Kidney (tissue), 13 donors: ENCODE measurements at regions not wholly inside any gene's neighbourhood (a gene's known extent, or its start where the extent isn't known, plus 50 kb on each side); places are given as distances from the start of the nearest gene placed in this dataset.

Source experiments
- DNase-seq, 5 donors: peaks; one replicate each; pipeline ENCODE4 v3.0.0-alpha.2; 2013 to 2020
- FAIRE-seq: peaks from 2 replicates; lab custom pipeline; 2012; peaks lifted over from hg19 to GRCh38; lab: Jason Lieb, UNC
- H3K27ac ChIP-seq, 2 donors: one replicate each; pipeline ENCODE4 v1.7.0; 2013; ENCODE audit warnings: low read depth in 2 of 2, low read length in 2 of 2, inconsistent platforms in 1 of 2
- H3K27me3 ChIP-seq: one replicate; pipeline ENCODE4 v1.7.1; 2013; ENCODE audit warnings: low read length, inconsistent platforms; ENCODE audit not compliant: control insufficient read depth, insufficient read depth
- H3K36me3 ChIP-seq, 3 donors: one replicate each; pipeline versions ENCODE4 v1.7.0 to v1.7.1; 2013; ENCODE audit warnings: low read length in 3 of 3, control low read depth in 1 of 3, inconsistent platforms in 1 of 3; ENCODE audit not compliant: insufficient read depth in 3 of 3, control insufficient read depth in 2 of 3
- H3K4me1 ChIP-seq, 3 donors: one replicate each; pipeline versions ENCODE4 v1.7.0 to v1.7.1; 2013; ENCODE audit warnings: low read length in 3 of 3, inconsistent platforms in 1 of 3, low read depth in 1 of 3; ENCODE audit not compliant: control insufficient read depth in 2 of 3, insufficient read depth in 2 of 3
- H3K4me3 ChIP-seq, 3 donors: one replicate each; pipeline versions ENCODE4 v1.7.0 to v1.8.1; 2013; ENCODE audit warnings: low read length in 3 of 3, control low read depth in 1 of 3, inconsistent platforms in 1 of 3
- H3K9ac ChIP-seq, 3 donors: one replicate each; pipeline versions ENCODE4 v1.7.0 to v1.7.1; 2013; ENCODE audit warnings: low read length in 3 of 3, control low read depth in 1 of 3, inconsistent platforms in 1 of 3
- H3K9me3 ChIP-seq, 3 donors: one replicate each; pipeline versions ENCODE4 v1.7.0 to v1.7.1; 2013; ENCODE audit warnings: low read length in 3 of 3, control low read depth in 1 of 3, inconsistent platforms in 1 of 3; ENCODE audit not compliant: control insufficient read depth in 2 of 3, insufficient read depth in 1 of 3
- intact Hi-C: fragments of 100-400 bp; cut with DNase I; formaldehyde crosslinking; loops from one replicate; pipeline ENCODE4 v1.11.1; 2022
- TF ChIP-seq, protein P1 (sequence below): IDR thresholded peaks from 3 replicates; pipeline ENCODE4 v1.5.1; 2012; ENCODE audit warnings: mild to moderate bottlenecking, moderate library complexity, borderline replicate concordance; ENCODE audit not compliant: insufficient read depth; ENCODE audit errors: extremely low read depth
- donor health status: control.
- donor health status: control.
- donor health status: control.
- donor health status: control.
- donor health status: control.
- donor health status: DM: yes; HTN: yes; CAD: no.
- donor health status: Normal renal cell carcinoma (clear cell type).

DNA sequence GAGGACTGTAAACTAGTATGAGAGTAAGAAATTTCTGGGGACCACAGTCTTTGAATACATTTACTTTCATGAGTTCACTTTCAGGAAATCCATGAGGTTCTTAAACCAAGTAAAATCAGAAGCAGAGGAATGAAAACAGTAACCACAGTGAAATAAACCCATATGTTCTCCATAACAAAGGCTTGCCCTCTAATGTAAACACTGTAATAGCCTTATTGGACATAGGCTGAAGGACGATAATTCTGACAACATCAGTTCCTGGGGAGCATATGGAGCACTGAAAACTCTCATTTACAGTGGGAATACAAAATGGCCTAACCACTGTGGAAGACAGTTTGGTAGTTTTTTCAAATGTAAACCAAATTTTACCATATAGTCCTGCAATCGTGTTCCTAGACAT is 965.8 kb downstream of the NSUN3 start:
- TF ChIP-seq, protein P1, sequence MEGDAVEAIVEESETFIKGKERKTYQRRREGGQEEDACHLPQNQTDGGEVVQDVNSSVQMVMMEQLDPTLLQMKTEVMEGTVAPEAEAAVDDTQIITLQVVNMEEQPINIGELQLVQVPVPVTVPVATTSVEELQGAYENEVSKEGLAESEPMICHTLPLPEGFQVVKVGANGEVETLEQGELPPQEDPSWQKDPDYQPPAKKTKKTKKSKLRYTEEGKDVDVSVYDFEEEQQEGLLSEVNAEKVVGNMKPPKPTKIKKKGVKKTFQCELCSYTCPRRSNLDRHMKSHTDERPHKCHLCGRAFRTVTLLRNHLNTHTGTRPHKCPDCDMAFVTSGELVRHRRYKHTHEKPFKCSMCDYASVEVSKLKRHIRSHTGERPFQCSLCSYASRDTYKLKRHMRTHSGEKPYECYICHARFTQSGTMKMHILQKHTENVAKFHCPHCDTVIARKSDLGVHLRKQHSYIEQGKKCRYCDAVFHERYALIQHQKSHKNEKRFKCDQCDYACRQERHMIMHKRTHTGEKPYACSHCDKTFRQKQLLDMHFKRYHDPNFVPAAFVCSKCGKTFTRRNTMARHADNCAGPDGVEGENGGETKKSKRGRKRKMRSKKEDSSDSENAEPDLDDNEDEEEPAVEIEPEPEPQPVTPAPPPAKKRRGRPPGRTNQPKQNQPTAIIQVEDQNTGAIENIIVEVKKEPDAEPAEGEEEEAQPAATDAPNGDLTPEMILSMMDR, result no peak
- FAIRE-seq (no peak), DNase-seq (no peak)
- H3K27ac ChIP-seq, result no peak overlapping the region
- no peaks in the 10 kb centered on the region for H3K36me3 ChIP-seq
- no peaks in the 10 kb centered on the region for H3K9me3 ChIP-seq
- H3K27me3 ChIP-seq, result no peaks in the 10 kb centered on the region
- H3K9ac ChIP-seq, result no peak overlapping the region
- H3K4me3 ChIP-seq, result no peak overlapping the region
- intact Hi-C loops, result no loop called here
- H3K4me1 ChIP-seq, result no peaks in the 10 kb centered on the region

DNA sequence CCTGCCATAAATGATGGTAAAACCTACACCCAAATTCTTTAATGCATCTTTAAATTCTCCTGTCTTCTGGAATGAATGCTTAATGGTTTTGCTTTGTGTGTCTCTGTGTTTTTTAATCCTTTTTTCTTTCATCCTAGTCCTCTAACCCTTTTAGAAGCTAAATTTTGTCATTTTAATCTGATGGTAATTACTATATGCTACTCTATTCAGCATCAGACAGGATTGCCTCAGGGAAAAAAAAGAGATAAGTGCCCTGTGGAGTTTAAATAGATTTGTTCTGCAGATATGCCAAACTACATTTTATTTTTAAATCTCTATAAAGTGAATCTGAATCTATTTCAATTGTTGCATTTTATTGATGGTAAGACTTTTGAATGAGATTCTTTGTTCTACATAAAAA is 966.8 kb downstream of the NSUN3 start:
- H3K27me3 ChIP-seq, result no peaks in the 10 kb centered on the region
- no peaks in the 10 kb centered on the region for H3K9me3 ChIP-seq
- no peak overlapping the region for H3K27ac ChIP-seq
- TF ChIP-seq, protein P1, result no peak
- intact Hi-C loops, result no loop called here
- FAIRE-seq (no peak), DNase-seq (no peak)
- no peak overlapping the region for H3K4me3 ChIP-seq
- no peak overlapping the region for H3K9ac ChIP-seq
- no peaks in the 10 kb centered on the region for H3K36me3 ChIP-seq
- no peaks in the 10 kb centered on the region for H3K4me1 ChIP-seq

DNA sequence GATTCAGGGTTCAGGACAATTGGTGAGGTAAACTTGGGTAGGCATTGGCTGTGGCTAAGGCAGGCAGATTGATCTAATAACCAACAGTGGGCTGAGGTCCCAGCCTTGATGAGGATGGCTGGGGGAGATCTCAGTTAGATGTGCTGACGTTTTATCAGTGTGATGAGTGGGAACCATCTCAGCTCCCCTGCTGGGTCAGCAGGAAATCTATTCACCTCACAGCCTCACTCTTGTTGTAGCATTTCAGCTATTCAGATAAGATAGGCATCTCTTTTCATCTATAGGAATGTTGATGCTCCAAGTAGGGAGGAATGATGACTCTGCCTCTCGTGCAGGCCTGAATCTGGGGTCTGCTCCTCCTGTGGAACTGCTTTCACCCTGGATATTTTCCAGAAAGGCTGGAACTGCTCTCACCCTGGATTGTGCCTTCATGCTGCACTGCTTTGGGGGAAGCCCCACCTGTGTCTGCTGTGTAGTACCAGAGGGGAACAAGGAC is 973.7 kb downstream of the NSUN3 start:
- Histone ChIP-seq H3K27me3 (no peaks in the 10 kb centered on the region), H3K4me3 (no peak overlapping the region), H3K4me1 (no peaks in the 10 kb centered on the region), H3K27ac (no peak overlapping the region), H3K9ac (no peak overlapping the region), H3K36me3 (no peaks in the 10 kb centered on the region), H3K9me3 (no peaks in the 10 kb centered on the region)
- FAIRE-seq (no peak), DNase-seq (no peak)
- TF ChIP-seq, protein P1, result no peak
- intact Hi-C loops, result no loop called here

DNA sequence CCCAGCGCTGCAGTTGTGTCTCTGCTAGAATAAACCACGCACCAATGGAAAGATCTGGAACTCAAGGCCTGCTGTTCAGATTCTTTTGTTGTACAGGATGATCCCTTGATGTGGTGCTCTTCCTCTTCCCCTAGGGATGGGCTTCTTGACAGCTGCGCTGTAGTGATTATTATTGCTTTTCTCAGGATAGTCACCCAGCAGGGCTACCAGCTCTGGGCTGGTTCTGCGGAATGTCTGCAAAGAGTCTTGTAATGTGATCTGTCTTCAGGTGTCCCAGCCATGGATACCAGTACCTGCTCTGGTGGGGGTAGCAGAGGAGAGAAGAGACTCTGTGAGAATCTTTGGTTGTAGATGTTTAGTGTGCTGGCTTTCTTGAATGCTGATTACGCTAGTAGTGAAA is 974.2 kb downstream of the NSUN3 start:
- TF ChIP-seq, protein P1, result no peak
- no peak for FAIRE-seq
- intact Hi-C loops, result no loop called here
- Histone ChIP-seq H3K9ac (no peak overlapping the region), H3K36me3 (no peaks in the 10 kb centered on the region), H3K27ac (no peak overlapping the region), H3K9me3 (no peaks in the 10 kb centered on the region), H3K4me1 (no peaks in the 10 kb centered on the region), H3K4me3 (no peak overlapping the region), H3K27me3 (no peaks in the 10 kb centered on the region)
- no peak for DNase-seq
